Neural cell (in vitro differentiated cells): ENCODE measurements at regions not wholly inside any gene's neighbourhood (a gene's known extent, or its start where the extent isn't known, plus 50 kb on each side); places are given as distances from the start of the nearest gene placed in this dataset.

Source experiments
- CTCF ChIP-seq: fragments of 450-650 bp; IDR thresholded peaks from 2 replicates; pipeline ENCODE4 v1.5.1; 2014; ENCODE audit warnings: antibody characterized with exemption, mild to moderate bottlenecking, moderate library complexity; ENCODE audit not compliant: poor library complexity, severe bottlenecking
- EZH2 ChIP-seq: fragments of 200-600, 300-800 bp; shearing (Covaris generic), sonication (generic); IDR thresholded peaks from 2 replicates; pipeline ENCODE4 v1.6.1; 2014; ENCODE audit warnings: antibody characterized with exemption, low read length, borderline replicate concordance, mild to moderate bottlenecking; ENCODE audit not compliant: insufficient read depth, poor library complexity, severe bottlenecking
- POLR2AphosphoS5 ChIP-seq: IDR thresholded peaks from 2 replicates; pipeline ENCODE4 v1.6.1; 2012

- TF ChIP-seq POLR2AphosphoS5 (no peak), EZH2 (no peak), CTCF (no peak)
These were observed 338.5 kb downstream of the TUSC7 start for GRCh38 chr3:117047951-117048705.
